HG03378 (cell line): ENCODE measurements at regions not wholly inside any gene's neighbourhood (a gene's known extent, or its start where the extent isn't known, plus 50 kb on each side); places are given as distances from the start of the nearest gene placed in this dataset.

Experiments
- ATAC-seq: cut with Tn5 transposase; IDR thresholded peaks from one replicate; pipeline ENCODE4 v1.9.1; 2021; ENCODE audit warnings: mild to moderate bottlenecking, moderate library complexity; ENCODE audit not compliant: unreplicated experiment

DNA sequence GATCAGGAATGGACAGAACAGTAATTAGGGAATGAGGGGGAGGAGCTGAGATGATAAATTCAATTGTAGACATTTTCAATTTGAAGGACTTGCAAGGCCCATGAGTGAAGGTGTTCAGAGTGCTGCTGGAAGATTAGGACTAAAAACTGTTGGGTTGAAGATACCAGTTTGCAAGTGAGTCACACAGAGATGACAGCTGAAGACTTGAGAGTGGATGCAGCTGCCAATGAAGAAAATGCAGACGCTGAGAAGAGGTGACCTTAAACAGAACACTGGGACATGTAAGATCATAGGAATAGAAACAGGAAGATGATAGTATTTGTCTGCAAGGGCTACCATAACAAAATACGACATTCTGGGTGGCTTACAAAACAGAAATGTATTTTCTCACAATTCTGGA is 1716.5 kb upstream of the SLC10A2 start:
- ATAC-seq = no peak

GRCh38 chr13:104779311-104779993 is 1713.2 kb upstream of the SLC10A2 start:
- ATAC-seq = no peak

GRCh38 chr13:104773775-104774174 is 1707.6 kb upstream of the SLC10A2 start:
- ATAC-seq = peak; percentile 71

DNA sequence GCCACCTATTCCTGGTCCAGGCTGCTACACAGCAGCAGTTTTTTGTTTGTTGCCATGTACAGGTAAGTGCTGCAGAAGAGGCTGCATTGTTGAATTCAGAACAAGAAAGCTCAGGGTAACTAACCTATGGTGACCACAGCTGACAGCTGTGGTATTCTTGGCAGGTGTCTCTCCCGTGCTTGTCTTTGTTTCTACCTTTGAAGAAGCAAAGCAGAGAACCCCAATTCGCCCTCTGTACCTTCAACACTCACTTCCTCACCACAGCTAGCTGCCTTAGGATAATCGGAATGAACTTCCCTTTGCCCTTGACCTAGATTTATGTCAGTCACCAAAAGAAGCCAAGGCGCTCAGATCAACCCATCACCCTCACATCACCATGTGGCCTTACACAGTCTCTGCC is 1703.3 kb upstream of the SLC10A2 start:
- no peak for ATAC-seq

- ATAC-seq = no peak
These were observed 1700.1 kb upstream of the SLC10A2 start for GRCh38 chr13:104766319-104766718.

- no peak for ATAC-seq
These were observed 1698.4 kb upstream of the SLC10A2 start for GRCh38 chr13:104764600-104764999.

DNA sequence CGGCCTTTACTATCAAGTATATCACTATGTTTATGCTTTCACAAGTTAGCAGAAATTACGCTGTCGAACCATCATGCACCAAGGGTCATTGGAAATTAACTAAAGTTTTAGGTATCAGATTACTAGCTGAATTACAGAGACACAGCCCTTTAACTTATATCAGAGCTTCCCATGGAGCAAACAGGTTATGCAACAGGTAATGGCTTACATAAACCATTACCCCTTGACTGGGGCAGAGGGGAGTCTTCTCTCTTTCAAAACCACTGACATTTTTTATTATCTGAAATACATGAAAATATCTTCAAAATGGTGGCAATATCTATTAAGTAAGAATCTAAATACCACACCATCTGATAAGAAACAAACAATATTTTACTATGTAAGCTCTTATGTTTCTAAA is 1692.9 kb upstream of the SLC10A2 start:
- ATAC-seq = no peak

- no peak for ATAC-seq
These were observed 1691.5 kb upstream of the SLC10A2 start for GRCh38 chr13:104757712-104758111.

- no peak for ATAC-seq
These were observed 1684.2 kb upstream of the SLC10A2 start for GRCh38 chr13:104750377-104750776.

DNA sequence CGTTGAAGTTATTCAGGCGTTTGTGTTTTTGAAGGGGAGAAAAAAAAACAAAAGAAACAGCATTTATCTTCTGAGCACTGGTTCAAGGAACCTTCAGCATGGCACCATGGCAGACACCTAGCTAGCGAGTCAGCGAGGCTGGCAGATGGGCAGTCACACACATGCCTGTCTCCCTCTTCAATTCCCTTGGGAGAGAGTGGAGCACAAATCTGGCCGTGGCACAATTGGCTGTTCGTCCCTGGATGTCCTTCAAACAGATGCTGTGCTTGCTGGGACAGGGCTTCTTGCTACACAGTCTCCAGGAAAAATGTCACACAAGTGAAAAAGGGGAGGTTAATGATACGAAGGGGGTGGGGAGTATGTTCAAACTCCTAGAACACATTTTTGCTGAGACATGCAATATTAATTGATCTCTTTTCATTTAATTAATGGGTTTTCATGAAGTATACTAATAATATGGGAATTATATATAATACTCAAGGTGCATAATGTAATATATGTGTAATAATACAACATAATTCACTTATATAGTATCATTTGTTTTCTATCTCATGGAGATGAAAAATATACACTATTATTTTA is 1674.5 kb upstream of the SLC10A2 start:
- ATAC-seq = no peak

GRCh38 chr13:104737713-104738112 is 1671.5 kb upstream of the SLC10A2 start:
- ATAC-seq = no peak

GRCh38 chr13:104733427-104733826 is 1667.2 kb upstream of the SLC10A2 start:
- no peak for ATAC-seq

DNA sequence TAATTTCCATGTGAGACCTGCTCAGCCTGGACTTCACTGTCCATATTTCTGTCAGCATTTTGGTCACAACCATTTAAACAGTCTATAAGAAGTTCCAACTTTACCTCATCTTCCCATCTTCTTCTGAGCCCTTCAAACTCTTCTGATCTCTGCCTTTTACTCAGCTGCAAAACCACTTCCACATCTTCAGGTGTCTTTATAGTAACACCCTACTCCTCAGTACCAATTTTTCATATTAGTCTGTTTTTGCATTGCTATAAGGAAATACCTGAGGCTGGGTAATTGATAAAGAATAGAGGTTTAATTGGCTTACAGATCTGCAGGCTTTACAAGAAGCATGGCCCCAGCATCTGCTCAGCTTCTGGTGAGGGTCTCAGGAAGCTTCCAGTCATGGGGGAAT is 1648.9 kb upstream of the SLC10A2 start:
- ATAC-seq = no peak

GRCh38 chr13:104705031-104705750 is 1639.0 kb upstream of the SLC10A2 start:
- no peak for ATAC-seq

- ATAC-seq = no peak
These were observed 1635.4 kb upstream of the SLC10A2 start for GRCh38 chr13:104701591-104701990.

DNA sequence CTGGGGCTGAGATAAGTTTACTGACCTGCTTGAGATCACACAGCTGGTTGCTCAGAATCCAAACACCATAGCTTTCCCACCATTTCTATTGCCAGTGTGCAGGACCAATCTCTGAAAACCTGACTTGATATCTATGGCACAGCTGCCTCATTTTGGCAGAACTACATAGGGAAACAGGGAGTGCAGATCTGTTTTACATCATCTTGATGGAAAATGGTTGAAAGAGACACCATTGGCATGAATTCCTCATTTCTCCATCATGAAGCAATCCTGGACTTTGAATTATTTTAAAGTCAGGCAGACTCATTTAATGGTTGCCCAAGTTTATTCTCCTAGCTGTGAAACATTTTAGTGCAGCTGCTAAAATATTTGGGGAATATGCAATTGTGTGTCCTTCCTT is 1628.2 kb upstream of the SLC10A2 start:
- ATAC-seq = no peak

- no peak for ATAC-seq
These were observed 1626.9 kb upstream of the SLC10A2 start for GRCh38 chr13:104693126-104693525.

DNA sequence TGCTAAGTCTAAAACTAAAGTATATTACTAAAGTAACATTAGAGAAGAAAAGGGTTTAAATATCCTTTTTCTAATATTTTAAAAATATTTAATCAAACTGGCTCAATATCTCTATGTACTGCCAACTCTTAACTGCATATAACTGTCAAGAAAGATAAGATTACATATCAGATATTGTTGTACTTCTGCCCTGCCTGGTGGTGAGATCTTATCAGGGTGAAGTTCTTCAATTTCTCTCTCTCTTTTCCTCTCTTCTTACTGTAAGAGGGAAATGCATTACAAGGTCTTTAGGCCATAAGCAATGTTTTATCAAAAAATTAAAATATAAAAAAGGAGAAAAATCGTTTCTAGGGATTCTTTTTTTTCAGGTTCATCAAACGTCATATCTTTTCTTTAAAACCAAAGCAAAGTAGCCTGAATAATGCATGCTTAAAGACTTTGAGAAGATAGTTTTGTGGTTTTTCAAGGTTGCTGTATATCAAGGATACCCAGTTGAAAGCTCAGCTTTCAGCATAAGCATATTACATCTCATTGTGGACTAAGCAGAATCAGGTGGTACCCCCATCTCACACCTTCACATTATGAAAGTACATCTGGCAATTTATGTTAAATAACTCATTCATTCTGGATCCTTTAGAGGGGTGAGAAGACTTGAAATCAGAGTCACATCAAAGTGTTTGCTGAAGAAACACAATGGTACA is 1625.7 kb upstream of the SLC10A2 start:
- no peak for ATAC-seq

DNA sequence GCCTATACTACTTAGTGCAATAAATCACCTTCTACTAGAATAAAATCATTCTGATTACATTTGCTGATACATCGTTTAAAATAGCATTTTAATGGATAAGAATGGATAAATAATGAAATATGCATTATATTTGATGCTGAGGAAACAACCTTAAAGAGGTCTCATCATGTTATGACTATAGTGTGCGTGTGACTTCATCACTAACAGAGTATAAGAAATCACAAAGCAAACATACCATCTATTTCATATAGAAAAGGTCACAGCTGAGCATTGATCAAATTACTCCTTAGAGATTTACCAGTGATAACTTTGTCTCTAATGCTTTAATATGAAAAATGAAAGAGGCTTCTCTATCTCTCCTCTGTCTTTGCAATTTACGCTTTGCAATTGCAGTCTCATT is 1620.3 kb upstream of the SLC10A2 start:
- no peak for ATAC-seq

DNA sequence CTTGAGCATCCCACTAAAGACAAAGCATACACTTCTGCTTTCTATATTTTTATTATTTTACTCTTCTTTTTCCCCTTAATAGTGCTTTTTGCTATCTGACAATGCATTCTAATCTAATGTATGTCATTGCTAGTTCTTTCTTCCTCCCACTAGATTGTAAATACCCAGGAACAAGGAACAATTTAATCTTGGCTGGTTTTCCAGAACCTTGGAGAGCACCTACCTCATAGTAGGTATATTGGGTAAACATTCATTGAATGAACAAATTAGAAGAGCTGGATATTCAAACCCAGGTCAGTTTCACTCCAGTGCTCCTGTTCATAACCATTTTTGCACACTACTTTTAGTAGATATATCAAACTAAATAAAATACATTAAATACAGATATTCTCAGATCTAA is 1617.6 kb upstream of the SLC10A2 start:
- ATAC-seq = no peak

DNA sequence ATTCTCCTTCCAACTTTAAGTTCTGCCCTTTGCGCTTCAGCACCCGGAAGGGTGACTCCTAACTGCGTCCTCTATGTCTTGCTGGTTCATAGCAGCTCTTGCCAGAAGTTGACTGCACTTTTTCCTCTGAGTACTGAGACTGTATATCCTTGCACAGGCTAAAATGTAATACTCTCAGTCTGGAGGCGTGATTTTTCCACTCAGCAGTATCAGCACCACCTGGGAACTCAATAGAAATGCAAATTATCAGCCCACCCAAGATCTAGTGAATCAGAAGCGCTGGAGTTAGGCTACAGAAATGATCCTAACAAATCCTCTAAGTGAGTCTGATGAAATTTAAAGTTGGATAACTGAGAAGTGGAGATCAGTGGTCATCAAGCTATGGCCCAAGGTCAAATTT is 1611.9 kb upstream of the SLC10A2 start:
- ATAC-seq = no peak

GRCh38 chr13:104671901-104672300 is 1605.7 kb upstream of the SLC10A2 start:
- no peak for ATAC-seq
